Upper lobe of left lung (tissue), 6 donors: ENCODE measurements at regions not wholly inside any gene's neighbourhood (a gene's known extent, or its start where the extent isn't known, plus 50 kb on each side); places are given as distances from the start of the nearest gene placed in this dataset.

ENCODE experiments used
- ATAC-seq, 2 donors: fragments of 200-7000 bp; cut with Tn5 transposase; one replicate each; pipeline ENCODE4 v1.9.1; 2022; ENCODE audit warnings: mild to moderate bottlenecking in 2 of 2, moderate library complexity in 2 of 2; ENCODE audit not compliant: low FRiP score in 2 of 2
- DNase-seq, 2 donors: peaks; one replicate each; pipeline ENCODE4 v3.0.0-alpha.2; 2019 to 2020
- H3K27ac ChIP-seq, 4 donors: fragments of 200-600 bp; sonication (generic); one replicate each; pipeline ENCODE4 v1.5.1; 2016 to 2019
- H3K27me3 ChIP-seq, 4 donors: fragments of 200-600 bp; sonication (generic); one replicate each; pipeline ENCODE4 v1.5.1; 2017 to 2019
- H3K36me3 ChIP-seq, 4 donors: fragments of 200-600 bp; sonication (generic); one replicate each; pipeline ENCODE4 v1.5.1; 2016 to 2019
- H3K4me1 ChIP-seq, 4 donors: fragments of 200-600 bp; sonication (generic); one replicate each; pipeline ENCODE4 v1.5.1; 2018 to 2019
- H3K4me3 ChIP-seq, 4 donors: fragments of 200-600 bp; sonication (generic); one replicate each; pipeline ENCODE4 v1.5.1; 2017 to 2019; ENCODE audit warnings: mild to moderate bottlenecking in 2 of 4, moderate library complexity in 1 of 4
- H3K9me3 ChIP-seq, 4 donors: fragments of 200-600 bp; sonication (generic); one replicate each; pipeline ENCODE4 v1.5.1; 2018 to 2019
- CTCF ChIP-seq, 6 experiments: fragments of 450-650 bp in 4 of 6; fragments of 200-600 bp in 2 of 6; sonication (generic) in 2 of 6; IDR thresholded peaks; one replicate each; pipeline ENCODE4 v1.5.1; 2016 to 2019; ENCODE audit warnings: antibody characterized with exemption in 6 of 6
- EP300 ChIP-seq, 4 donors: sonication (generic); formaldehyde crosslinking; IDR thresholded peaks; one replicate each; pipeline ENCODE4 v1.5.1; 2017; ENCODE audit warnings: antibody characterized with exemption in 4 of 4, control low read depth in 2 of 4
- POLR2A ChIP-seq, 4 donors: fragments of 450-650 bp; IDR thresholded peaks; one replicate each; pipeline ENCODE4 v1.5.1; 2016 to 2017; ENCODE audit warnings: antibody characterized with exemption in 4 of 4, mild to moderate bottlenecking in 2 of 4
- POLR2AphosphoS5 ChIP-seq, 2 donors: sonication (generic); formaldehyde crosslinking; IDR thresholded peaks; one replicate each; pipeline ENCODE4 v1.5.1; 2017; ENCODE audit warnings: antibody characterized with exemption in 2 of 2
- WGBS, 2 donors: methylation state at CpG; one replicate each; pipeline ENCODE4 v1.1.5; 2017 to 2018; 5-methylcytosine and 5-hydroxymethylcytosine counted together
- donor health status: DM: no; HTN: no; CAD: no; lungs with moderate emphysema.
- donor health status: DM: no; HTN: yes; CAD: no; lungs with severe emphysema.

GRCh38 chr7:46660402-46660980, 739.4 kb upstream of the IGFBP3 start:
- WGBS, 2 donors, result 83% methylated on average over 2 of the region's 2 CpGs
- no peak for DNase-seq
- H3K4me1 ChIP-seq, result no peaks in the 10 kb centered on the region
- no peak overlapping the region for H3K4me3 ChIP-seq
- no peaks in the 10 kb centered on the region for H3K27me3 ChIP-seq
- no peak for ATAC-seq
- no peaks in the 10 kb centered on the region for H3K9me3 ChIP-seq
- H3K36me3 ChIP-seq, result no peaks in the 10 kb centered on the region
- TF ChIP-seq POLR2A (IDR thresholded peaks at IDR 0.05), result no peak
- TF ChIP-seq POLR2AphosphoS5 (IDR thresholded peaks at IDR 0.05), result no peak
- no peak for TF ChIP-seq CTCF (IDR thresholded peaks at IDR 0.05)
- no peak for TF ChIP-seq EP300 (IDR thresholded peaks at IDR 0.05)
- H3K27ac ChIP-seq, result no peak overlapping the region

GRCh38 chr7:46658281-46658680, 737.2 kb upstream of the IGFBP3 start:
- no peaks in the 10 kb centered on the region for H3K36me3 ChIP-seq
- H3K4me3 ChIP-seq, result no peak overlapping the region
- 87 to 88% methylated on average over 1 of the region's 1 CpG for WGBS, 2 donors
- H3K27ac ChIP-seq, result no peak overlapping the region
- TF ChIP-seq EP300 (IDR thresholded peaks at IDR 0.05) (no peak), POLR2AphosphoS5 (IDR thresholded peaks at IDR 0.05) (no peak), POLR2A (IDR thresholded peaks at IDR 0.05) (no peak), CTCF (IDR thresholded peaks at IDR 0.05) (no peak)
- no peaks in the 10 kb centered on the region for H3K9me3 ChIP-seq
- no peaks in the 10 kb centered on the region for H3K4me1 ChIP-seq
- ATAC-seq (no peak), DNase-seq (no peak)
- H3K27me3 ChIP-seq, result no peaks in the 10 kb centered on the region

GRCh38 chr7:46654546-46655443, 733.7 kb upstream of the IGFBP3 start:
- WGBS, 2 donors, result 70 to 75% methylated on average over 1 of the region's 1 CpG
- ATAC-seq, result no peak
- no peak for TF ChIP-seq POLR2A (IDR thresholded peaks at IDR 0.05)
- no peak for TF ChIP-seq POLR2AphosphoS5 (IDR thresholded peaks at IDR 0.05)
- no peak for TF ChIP-seq CTCF (IDR thresholded peaks at IDR 0.05)
- no peak for TF ChIP-seq EP300 (IDR thresholded peaks at IDR 0.05)

GRCh38 chr7:46653848-46654247, 732.8 kb upstream of the IGFBP3 start:
- Histone ChIP-seq H3K4me1 (no peaks in the 10 kb centered on the region), H3K4me3 (no peak overlapping the region), H3K9me3 (no peaks in the 10 kb centered on the region), H3K27me3 (no peaks in the 10 kb centered on the region), H3K36me3 (no peaks in the 10 kb centered on the region), H3K27ac (no peak overlapping the region)
- WGBS, 2 donors, result 34 to 74% methylated on average over 2 of the region's 2 CpGs
- no peak for ATAC-seq
- no peak for DNase-seq
- no peak for TF ChIP-seq POLR2A (IDR thresholded peaks at IDR 0.05)
- no peak for TF ChIP-seq CTCF (IDR thresholded peaks at IDR 0.05)
- TF ChIP-seq EP300 (IDR thresholded peaks at IDR 0.05), result no peak
- no peak for TF ChIP-seq POLR2AphosphoS5 (IDR thresholded peaks at IDR 0.05)

More at GRCh38 chr7:46654546-46655443, 733.7 kb upstream of the IGFBP3 start:
- no peak for DNase-seq
- H3K27ac ChIP-seq, result no peak overlapping the region
- no peaks in the 10 kb centered on the region for H3K27me3 ChIP-seq
- no peaks in the 10 kb centered on the region for H3K36me3 ChIP-seq
- H3K4me1 ChIP-seq, result no peaks in the 10 kb centered on the region
- H3K9me3 ChIP-seq, result no peaks in the 10 kb centered on the region
- no peak overlapping the region for H3K4me3 ChIP-seq
